ENCODE measurements at regions not wholly inside any gene's neighbourhood (a gene's known extent, or its start where the extent isn't known, plus 50 kb on each side); places are given as distances from the start of the nearest gene placed in this dataset.
"Not testable (repeated sequence)": the region's sequence is repeated elsewhere in the genome, so short reads cannot be mapped to it uniquely, and the experiment has no call there.

DNA sequence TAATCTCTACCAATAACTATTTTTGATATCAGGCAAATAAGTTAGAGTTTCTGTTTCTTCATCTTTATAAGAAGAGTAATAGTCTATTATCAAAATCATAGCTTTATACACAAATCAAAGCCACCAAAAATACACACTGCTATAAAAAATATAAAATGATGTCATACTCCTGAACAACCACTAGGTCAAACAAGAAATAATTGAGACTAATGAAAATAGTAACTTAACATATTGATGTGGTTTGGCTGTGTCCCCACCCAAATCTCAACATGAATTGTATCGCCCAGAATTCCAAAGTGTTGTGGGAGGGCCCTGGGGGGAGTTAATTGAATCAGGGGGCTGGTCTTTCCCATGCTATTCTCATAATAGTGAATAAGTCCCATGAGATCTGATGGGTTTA lies 2277.5 kb downstream of the ARAP2 start:
- TF ChIP-seq, protein P1, sequence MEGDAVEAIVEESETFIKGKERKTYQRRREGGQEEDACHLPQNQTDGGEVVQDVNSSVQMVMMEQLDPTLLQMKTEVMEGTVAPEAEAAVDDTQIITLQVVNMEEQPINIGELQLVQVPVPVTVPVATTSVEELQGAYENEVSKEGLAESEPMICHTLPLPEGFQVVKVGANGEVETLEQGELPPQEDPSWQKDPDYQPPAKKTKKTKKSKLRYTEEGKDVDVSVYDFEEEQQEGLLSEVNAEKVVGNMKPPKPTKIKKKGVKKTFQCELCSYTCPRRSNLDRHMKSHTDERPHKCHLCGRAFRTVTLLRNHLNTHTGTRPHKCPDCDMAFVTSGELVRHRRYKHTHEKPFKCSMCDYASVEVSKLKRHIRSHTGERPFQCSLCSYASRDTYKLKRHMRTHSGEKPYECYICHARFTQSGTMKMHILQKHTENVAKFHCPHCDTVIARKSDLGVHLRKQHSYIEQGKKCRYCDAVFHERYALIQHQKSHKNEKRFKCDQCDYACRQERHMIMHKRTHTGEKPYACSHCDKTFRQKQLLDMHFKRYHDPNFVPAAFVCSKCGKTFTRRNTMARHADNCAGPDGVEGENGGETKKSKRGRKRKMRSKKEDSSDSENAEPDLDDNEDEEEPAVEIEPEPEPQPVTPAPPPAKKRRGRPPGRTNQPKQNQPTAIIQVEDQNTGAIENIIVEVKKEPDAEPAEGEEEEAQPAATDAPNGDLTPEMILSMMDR (IDR thresholded peaks at IDR 0.05; ENCODE audit: control insufficient read depth, extremely low read depth, insufficient read depth): no peak
- DNase-seq (ENCODE audit: low read depth): no peak
- H3K4me3 ChIP-seq (ENCODE audit: low read depth, low read length): no peak overlapping the region

DNA sequence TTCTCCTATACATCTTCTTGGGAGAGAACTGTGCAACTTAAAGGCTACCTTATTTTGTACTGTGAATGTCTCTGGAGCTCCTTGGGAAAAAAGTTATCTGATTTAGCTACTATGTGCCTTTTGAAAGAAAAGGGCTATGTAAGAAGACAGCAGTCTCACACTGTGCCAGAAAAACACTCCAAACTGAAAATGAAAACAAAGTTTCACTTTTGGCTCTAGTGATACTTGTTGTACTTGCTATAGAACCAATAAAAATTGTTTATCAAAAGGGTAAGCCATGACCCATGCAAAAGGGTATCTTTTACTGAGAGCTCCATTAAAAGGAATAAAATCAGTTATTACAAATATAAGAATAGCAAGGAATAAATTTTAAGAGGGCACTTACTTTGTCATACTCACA lies 2270.0 kb downstream of the ARAP2 start:
- no peak for DNase-seq (ENCODE audit: low read depth)
- H3K4me3 ChIP-seq (ENCODE audit: low read depth, low read length): no peak overlapping the region

DNA sequence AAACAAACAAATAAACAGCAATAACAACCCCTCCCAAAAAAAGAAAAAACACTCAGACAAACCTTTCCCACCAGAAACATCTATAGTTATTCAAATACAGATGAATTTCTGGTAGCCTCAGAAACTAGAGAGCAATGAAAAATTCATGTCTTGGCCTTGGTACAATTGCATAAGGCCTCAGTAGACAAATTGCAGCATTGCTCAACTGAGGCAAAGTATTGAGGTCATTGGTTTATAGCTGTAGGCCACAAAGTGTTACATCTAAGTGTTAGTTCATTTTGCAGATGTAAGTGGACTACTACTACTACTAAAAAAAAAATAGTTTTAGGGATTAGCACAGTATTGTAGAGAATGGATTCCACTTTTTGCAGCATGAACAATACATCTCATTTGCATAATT lies 2268.3 kb downstream of the ARAP2 start:
- DNase-seq (ENCODE audit: low read depth): no peak
- no peak overlapping the region for H3K4me3 ChIP-seq (ENCODE audit: low read depth, low read length)
- TF ChIP-seq, protein P1 (IDR thresholded peaks at IDR 0.05; ENCODE audit: control insufficient read depth, extremely low read depth, insufficient read depth): no peak

More for the DNA sequence above, 2270.0 kb downstream of the ARAP2 start:
- TF ChIP-seq, protein P1 (IDR thresholded peaks at IDR 0.05; ENCODE audit: control insufficient read depth, extremely low read depth, insufficient read depth): no peak

DNA sequence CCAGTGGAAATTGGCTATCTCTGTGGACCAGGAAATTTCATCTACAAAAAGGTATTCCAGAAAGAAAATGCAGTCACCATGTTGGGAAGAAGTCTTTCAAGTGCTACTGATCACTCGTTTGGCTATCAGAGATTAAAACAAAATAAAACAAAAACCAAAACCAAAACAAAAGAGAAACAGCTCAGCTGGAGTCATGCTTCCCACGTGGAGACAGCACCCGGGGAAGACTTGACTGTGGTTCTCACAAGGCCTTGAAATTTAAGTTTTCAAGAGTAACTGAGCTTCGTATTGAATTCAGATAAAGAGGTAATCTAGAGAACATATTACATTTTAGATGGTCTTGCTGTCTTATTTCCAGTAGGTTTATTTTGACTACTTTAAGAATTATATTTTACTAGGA lies 2264.5 kb downstream of the ARAP2 start:
- H3K4me3 ChIP-seq (ENCODE audit: low read depth, low read length); DNase-seq (ENCODE audit: low read depth): not testable (repeated sequence)

DNA sequence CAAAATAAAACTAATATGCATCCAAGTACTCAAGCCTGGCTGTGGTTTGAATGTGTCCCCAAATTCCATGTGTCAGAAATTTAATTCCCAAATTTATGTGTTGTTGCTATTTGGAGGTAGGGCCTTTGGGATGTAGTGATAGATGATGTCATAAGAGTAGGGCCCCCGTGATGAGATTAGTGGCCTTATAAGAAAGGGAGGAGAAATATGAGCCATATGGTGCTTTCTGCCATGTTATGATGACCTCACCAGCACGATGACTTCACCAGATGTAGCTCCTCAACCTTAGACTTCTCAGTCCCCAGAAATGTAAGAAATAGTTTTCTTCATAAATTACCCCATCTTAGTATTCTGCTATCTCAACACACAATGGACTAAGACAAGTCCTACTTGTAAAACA lies 2264.0 kb downstream of the ARAP2 start:
- DNase-seq (ENCODE audit: low read depth): no peak
- TF ChIP-seq, protein P1 (IDR thresholded peaks at IDR 0.05; ENCODE audit: control insufficient read depth, extremely low read depth, insufficient read depth): no peak
- no peak overlapping the region for H3K4me3 ChIP-seq (ENCODE audit: low read depth, low read length)

DNA sequence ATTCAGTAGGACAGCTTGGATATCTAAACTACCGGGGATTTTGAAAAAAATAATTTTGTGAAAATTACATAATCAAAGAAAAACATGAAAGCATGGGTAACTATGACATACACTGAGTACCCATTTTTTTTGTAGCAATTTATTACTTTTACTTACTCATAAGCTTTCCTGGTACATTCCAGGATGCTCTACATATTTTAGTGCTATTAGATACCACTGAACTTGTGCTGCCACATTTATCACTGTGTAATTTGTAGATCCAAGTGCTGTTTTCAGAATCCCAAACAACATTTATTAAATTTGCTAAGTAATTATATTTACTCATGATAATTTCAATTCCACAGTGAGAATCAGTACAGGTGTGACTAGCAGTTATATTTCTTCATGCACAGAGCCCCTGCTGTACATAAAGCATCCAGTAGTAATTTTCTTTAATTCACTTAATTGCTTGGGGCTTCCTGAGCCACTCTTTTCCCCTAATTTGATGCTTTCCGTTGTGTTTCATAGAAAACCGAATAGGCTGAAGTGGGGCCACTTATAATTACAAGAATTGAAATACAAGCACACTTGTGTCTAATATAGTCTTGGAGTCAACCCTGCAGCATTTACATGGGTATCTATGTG lies 2254.4 kb downstream of the ARAP2 start:
- no peak for DNase-seq (ENCODE audit: low read depth)
- no peak overlapping the region for H3K4me3 ChIP-seq (ENCODE audit: low read depth, low read length)
- TF ChIP-seq, protein P1 (IDR thresholded peaks at IDR 0.05; ENCODE audit: control insufficient read depth, extremely low read depth, insufficient read depth): no peak

DNA sequence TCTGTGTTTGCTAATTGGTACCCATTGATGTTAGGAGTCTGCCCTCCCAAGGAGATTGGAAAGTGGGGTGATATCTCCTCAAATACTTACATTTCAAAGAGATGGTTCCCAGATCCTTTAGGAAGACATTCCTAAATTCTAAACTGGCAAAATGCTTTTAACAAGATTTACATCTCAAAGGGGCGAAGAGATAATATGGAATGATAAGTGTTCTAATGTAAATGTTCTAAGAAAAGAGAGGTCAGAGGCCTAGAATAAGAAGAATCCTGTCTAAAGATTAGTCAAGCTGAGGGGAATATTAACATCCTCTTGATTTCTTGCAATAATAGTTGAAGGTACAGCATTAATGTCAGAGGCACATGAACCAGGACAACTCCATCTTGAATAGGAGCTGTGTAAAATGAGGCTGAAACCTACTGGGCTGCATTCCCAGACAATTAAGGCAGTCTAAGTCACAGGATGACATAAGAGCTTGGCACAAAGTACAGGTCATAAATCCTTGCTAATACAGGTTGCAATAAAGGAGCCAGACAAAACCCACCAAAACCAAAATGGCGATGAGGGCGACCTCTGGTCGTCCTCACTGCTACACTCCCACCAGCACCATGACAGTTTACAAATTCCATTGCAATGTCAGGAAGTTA lies 2248.1 kb downstream of the ARAP2 start:
- TF ChIP-seq, protein P1 (IDR thresholded peaks at IDR 0.05; ENCODE audit: control insufficient read depth, extremely low read depth, insufficient read depth): no peak
- no peak overlapping the region for H3K4me3 ChIP-seq (ENCODE audit: low read depth, low read length)
- DNase-seq (ENCODE audit: low read depth): no peak

Measured in LNCaP clone FGC (cell line).